ENCODE measurements at regions not wholly inside any gene's neighbourhood (a gene's known extent, or its start where the extent isn't known, plus 50 kb on each side); places are given as distances from the start of the nearest gene placed in this dataset.

- Histone ChIP-seq H3K9me3 (replicated peaks) (peaks cover 11% of the 10 kb centered on the region), H3K27ac (replicated peaks) (no peak overlapping the region), H3K4me1 (no peaks in the 10 kb centered on the region), H3K4me3 (no peak overlapping the region), H3K36me3 (no peaks in the 10 kb centered on the region), H3K27me3 (ENCODE audit: low read depth) (no peaks in the 10 kb centered on the region)
- DNase-seq, result no peak
- intact Hi-C loops (cut with micrococcal nuclease), result no loop called here
- peak; percentile 40 for TF ChIP-seq CTCF (IDR thresholded peaks at IDR 0.05; ENCODE audit: borderline replicate concordance)
Observed at GRCh38 chr10:55287346-55287745, 486.3 kb upstream of the PCDH15 start.

- DNase-seq, result no peak
- Histone ChIP-seq H3K9me3 (replicated peaks) (peaks cover 11% of the 10 kb centered on the region), H3K27me3 (ENCODE audit: low read depth) (no peaks in the 10 kb centered on the region), H3K36me3 (no peaks in the 10 kb centered on the region), H3K4me1 (no peaks in the 10 kb centered on the region), H3K27ac (replicated peaks) (no peak overlapping the region), H3K4me3 (no peak overlapping the region)
- intact Hi-C loops (cut with micrococcal nuclease), result no loop called here
- no peak for TF ChIP-seq CTCF (IDR thresholded peaks at IDR 0.05; ENCODE audit: borderline replicate concordance)
Observed at GRCh38 chr10:55283031-55283430, 482.0 kb upstream of the PCDH15 start.

- no peak for TF ChIP-seq CTCF (IDR thresholded peaks at IDR 0.05; ENCODE audit: borderline replicate concordance)
- Histone ChIP-seq H3K27me3 (ENCODE audit: low read depth) (no peaks in the 10 kb centered on the region), H3K4me3 (no peak overlapping the region), H3K27ac (replicated peaks) (no peak overlapping the region), H3K9me3 (replicated peaks) (peaks cover 11% of the 10 kb centered on the region), H3K4me1 (no peaks in the 10 kb centered on the region), H3K36me3 (no peaks in the 10 kb centered on the region)
- no peak for DNase-seq
- intact Hi-C loops (cut with micrococcal nuclease), result no loop called here
Observed at GRCh38 chr10:55280696-55281095, 479.7 kb upstream of the PCDH15 start.

- TF ChIP-seq CTCF (IDR thresholded peaks at IDR 0.05; ENCODE audit: borderline replicate concordance), result no peak
- Histone ChIP-seq H3K27ac (replicated peaks) (no peak overlapping the region), H3K27me3 (ENCODE audit: low read depth) (no peaks in the 10 kb centered on the region), H3K9me3 (replicated peaks) (no peaks in the 10 kb centered on the region), H3K4me3 (no peak overlapping the region), H3K36me3 (no peaks in the 10 kb centered on the region), H3K4me1 (no peaks in the 10 kb centered on the region)
- intact Hi-C loops (cut with micrococcal nuclease), result no loop called here
- DNase-seq, result no peak
Observed at GRCh38 chr10:55277549-55277948, 476.5 kb upstream of the PCDH15 start.

- Histone ChIP-seq H3K4me1 (no peaks in the 10 kb centered on the region), H3K9me3 (replicated peaks) (no peaks in the 10 kb centered on the region), H3K4me3 (no peak overlapping the region), H3K27me3 (ENCODE audit: low read depth) (no peaks in the 10 kb centered on the region), H3K36me3 (no peaks in the 10 kb centered on the region), H3K27ac (replicated peaks) (no peak overlapping the region)
- DNase-seq, result no peak
- TF ChIP-seq CTCF (IDR thresholded peaks at IDR 0.05; ENCODE audit: borderline replicate concordance), result no peak
- intact Hi-C loops (cut with micrococcal nuclease), result no loop called here
Observed at GRCh38 chr10:55274367-55274766, 473.3 kb upstream of the PCDH15 start.

- Histone ChIP-seq H3K4me1 (no peaks in the 10 kb centered on the region), H3K36me3 (no peaks in the 10 kb centered on the region), H3K27me3 (ENCODE audit: low read depth) (no peaks in the 10 kb centered on the region), H3K9me3 (replicated peaks) (no peaks in the 10 kb centered on the region), H3K4me3 (no peak overlapping the region), H3K27ac (replicated peaks) (no peak overlapping the region)
- no peak for DNase-seq
- no peak for TF ChIP-seq CTCF (IDR thresholded peaks at IDR 0.05; ENCODE audit: borderline replicate concordance)
- intact Hi-C loops (cut with micrococcal nuclease), result no loop called here
Observed at GRCh38 chr10:55273946-55274345, 472.9 kb upstream of the PCDH15 start.
